ENCODE measurements at regions not wholly inside any gene's neighbourhood (a gene's known extent, or its start where the extent isn't known, plus 50 kb on each side); places are given as distances from the start of the nearest gene placed in this dataset.

DNA sequence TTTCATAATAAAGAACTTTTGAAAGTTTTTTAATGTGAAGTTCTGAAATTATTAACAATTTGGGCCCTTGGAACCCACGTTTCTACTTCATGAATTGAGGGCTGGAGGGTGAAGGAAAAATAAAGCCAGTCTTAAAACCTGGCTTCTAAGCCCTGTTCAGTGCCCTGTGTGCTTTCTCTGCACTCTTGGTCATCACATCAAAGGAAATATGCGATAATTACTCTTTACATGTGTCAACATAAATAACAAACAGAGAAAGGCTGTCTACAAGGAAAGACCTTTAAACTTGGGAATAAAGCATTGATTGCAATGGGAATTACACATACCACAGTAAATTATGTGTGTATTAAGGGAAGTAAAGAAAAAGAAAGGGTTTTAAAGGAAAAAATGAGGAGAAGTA lies 150.7 kb upstream of the KLF7 start:
- no peaks in the 10 kb centered on the region for H3K4me1 ChIP-seq (ENCODE audit: control insufficient read depth, insufficient read depth, low read length)
- H3K27me3 ChIP-seq (ENCODE audit: control insufficient read depth, insufficient read depth, low read length): no peaks in the 10 kb centered on the region
- no peak overlapping the region for H3K4me3 ChIP-seq (ENCODE audit: low read length)
- no peak overlapping the region for H3K27ac ChIP-seq (ENCODE audit: low read depth, low read length)
- H3K36me3 ChIP-seq (ENCODE audit: control insufficient read depth, insufficient read depth, low read length): no peaks in the 10 kb centered on the region
- no peak overlapping the region for H3K9ac ChIP-seq (ENCODE audit: low read length)

GRCh38 chr2:207316906-207317305 lies 151.2 kb upstream of the KLF7 start:
- H3K27me3 ChIP-seq (ENCODE audit: control insufficient read depth, insufficient read depth, low read length): no peaks in the 10 kb centered on the region
- no peak overlapping the region for H3K4me3 ChIP-seq (ENCODE audit: low read length)
- no peak overlapping the region for H3K9ac ChIP-seq (ENCODE audit: low read length)
- no peaks in the 10 kb centered on the region for H3K4me1 ChIP-seq (ENCODE audit: control insufficient read depth, insufficient read depth, low read length)
- H3K27ac ChIP-seq (ENCODE audit: low read depth, low read length): no peak overlapping the region
- no peaks in the 10 kb centered on the region for H3K36me3 ChIP-seq (ENCODE audit: control insufficient read depth, insufficient read depth, low read length)

DNA sequence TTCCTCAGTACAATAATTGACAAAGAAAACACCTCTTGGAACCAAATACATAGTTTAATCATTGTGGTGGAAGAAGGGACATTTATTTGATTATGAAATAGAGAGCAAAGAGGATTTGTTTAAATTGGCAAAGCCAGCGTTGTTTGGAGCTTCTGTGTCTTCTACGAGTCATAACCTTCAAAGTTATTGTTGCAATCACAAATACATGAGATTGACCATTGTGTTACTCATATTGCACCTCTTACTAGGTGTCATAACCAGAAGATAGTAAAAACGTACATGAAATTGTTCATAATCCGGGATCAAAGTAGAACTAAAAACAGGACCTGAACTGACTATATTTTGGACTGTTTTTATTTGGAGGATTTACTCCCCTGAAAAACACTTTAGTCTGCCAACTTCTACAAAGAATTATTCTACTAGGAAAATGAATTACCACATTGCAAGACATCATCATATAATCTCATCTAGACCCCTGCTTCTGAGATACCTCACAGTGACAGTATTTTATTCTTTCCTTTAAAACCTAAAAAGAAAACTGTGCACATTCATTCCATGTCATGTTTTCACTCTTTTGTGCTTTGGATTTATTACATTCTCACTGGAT lies 151.7 kb upstream of the KLF7 start:
- no peaks in the 10 kb centered on the region for H3K27me3 ChIP-seq (ENCODE audit: control insufficient read depth, insufficient read depth, low read length)
- H3K27ac ChIP-seq (ENCODE audit: low read depth, low read length): no peak overlapping the region
- H3K4me1 ChIP-seq (ENCODE audit: control insufficient read depth, insufficient read depth, low read length): no peaks in the 10 kb centered on the region
- no peak overlapping the region for H3K4me3 ChIP-seq (ENCODE audit: low read length)
- H3K36me3 ChIP-seq (ENCODE audit: control insufficient read depth, insufficient read depth, low read length): no peaks in the 10 kb centered on the region
- no peak overlapping the region for H3K9ac ChIP-seq (ENCODE audit: low read length)

- H3K4me1 ChIP-seq (ENCODE audit: control insufficient read depth, insufficient read depth, low read length): no peaks in the 10 kb centered on the region
- H3K36me3 ChIP-seq (ENCODE audit: control insufficient read depth, insufficient read depth, low read length): no peaks in the 10 kb centered on the region
- H3K27ac ChIP-seq (ENCODE audit: low read depth, low read length): no peak overlapping the region
- no peak overlapping the region for H3K4me3 ChIP-seq (ENCODE audit: low read length)
- H3K9ac ChIP-seq (ENCODE audit: low read length): no peak overlapping the region
- no peaks in the 10 kb centered on the region for H3K27me3 ChIP-seq (ENCODE audit: control insufficient read depth, insufficient read depth, low read length)
These were observed 152.5 kb upstream of the KLF7 start for GRCh38 chr2:207318181-207318628.

GRCh38 chr2:207319316-207319715 lies 153.6 kb upstream of the KLF7 start:
- no peak overlapping the region for H3K9ac ChIP-seq (ENCODE audit: low read length)
- no peak overlapping the region for H3K27ac ChIP-seq (ENCODE audit: low read depth, low read length)
- H3K36me3 ChIP-seq (ENCODE audit: control insufficient read depth, insufficient read depth, low read length): no peaks in the 10 kb centered on the region
- no peaks in the 10 kb centered on the region for H3K4me1 ChIP-seq (ENCODE audit: control insufficient read depth, insufficient read depth, low read length)
- no peak overlapping the region for H3K4me3 ChIP-seq (ENCODE audit: low read length)
- H3K27me3 ChIP-seq (ENCODE audit: control insufficient read depth, insufficient read depth, low read length): no peaks in the 10 kb centered on the region

- no peaks in the 10 kb centered on the region for H3K4me1 ChIP-seq (ENCODE audit: control insufficient read depth, insufficient read depth, low read length)
- H3K4me3 ChIP-seq (ENCODE audit: low read length): no peak overlapping the region
- no peak overlapping the region for H3K9ac ChIP-seq (ENCODE audit: low read length)
- H3K27me3 ChIP-seq (ENCODE audit: control insufficient read depth, insufficient read depth, low read length): no peaks in the 10 kb centered on the region
- no peak overlapping the region for H3K27ac ChIP-seq (ENCODE audit: low read depth, low read length)
- no peaks in the 10 kb centered on the region for H3K36me3 ChIP-seq (ENCODE audit: control insufficient read depth, insufficient read depth, low read length)
These were observed 154.8 kb upstream of the KLF7 start for GRCh38 chr2:207320381-207321159.

DNA sequence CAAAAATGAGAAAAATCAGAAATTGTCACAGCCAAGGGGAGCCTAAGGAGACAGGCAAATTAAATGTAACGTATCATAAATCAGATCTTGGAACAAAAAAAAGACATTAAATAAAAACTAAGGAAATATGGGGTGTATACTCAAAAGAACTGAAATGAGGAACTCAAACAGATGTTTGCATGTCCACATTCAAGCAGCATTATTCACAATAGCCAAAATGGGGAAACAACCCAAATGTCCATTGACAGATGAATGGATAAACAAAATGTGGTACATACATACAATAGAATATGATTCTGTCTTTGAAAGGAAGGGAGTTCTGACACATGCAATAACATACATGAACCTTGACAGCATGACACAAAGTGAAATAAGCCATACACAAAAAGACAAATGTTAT lies 155.8 kb upstream of the KLF7 start:
- Histone ChIP-seq H3K9ac (ENCODE audit: low read length) (no peak overlapping the region), H3K4me3 (ENCODE audit: low read length) (no peak overlapping the region), H3K4me1 (ENCODE audit: control insufficient read depth, insufficient read depth, low read length) (no peaks in the 10 kb centered on the region), H3K27ac (ENCODE audit: low read depth, low read length) (no peak overlapping the region), H3K27me3 (ENCODE audit: control insufficient read depth, insufficient read depth, low read length) (no peaks in the 10 kb centered on the region), H3K36me3 (ENCODE audit: control insufficient read depth, insufficient read depth, low read length) (no peaks in the 10 kb centered on the region)

DNA sequence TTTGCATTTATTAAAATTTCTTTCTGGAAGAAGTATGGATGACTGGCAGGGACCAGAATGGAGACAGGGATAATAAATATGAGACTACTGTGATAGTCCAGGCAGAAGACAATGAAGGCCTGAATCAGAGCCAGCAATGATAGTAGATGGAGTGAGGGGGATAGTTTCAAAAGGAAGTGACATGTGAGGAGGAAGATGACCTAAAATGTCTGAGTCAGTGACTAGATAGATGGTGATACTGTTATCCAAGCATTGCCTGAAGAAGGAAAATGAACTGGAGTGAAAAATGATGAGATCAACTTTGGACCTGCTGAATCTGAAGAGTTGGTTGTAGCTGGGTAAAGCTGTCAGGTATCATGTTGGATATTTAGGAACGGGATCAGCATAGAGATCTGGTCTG lies 158.3 kb upstream of the KLF7 start:
- Histone ChIP-seq H3K4me3 (ENCODE audit: low read length) (no peak overlapping the region), H3K27ac (ENCODE audit: low read depth, low read length) (no peak overlapping the region), H3K27me3 (ENCODE audit: control insufficient read depth, insufficient read depth, low read length) (no peaks in the 10 kb centered on the region), H3K9ac (ENCODE audit: low read length) (no peak overlapping the region), H3K36me3 (ENCODE audit: control insufficient read depth, insufficient read depth, low read length) (no peaks in the 10 kb centered on the region), H3K4me1 (ENCODE audit: control insufficient read depth, insufficient read depth, low read length) (no peaks in the 10 kb centered on the region)

DNA sequence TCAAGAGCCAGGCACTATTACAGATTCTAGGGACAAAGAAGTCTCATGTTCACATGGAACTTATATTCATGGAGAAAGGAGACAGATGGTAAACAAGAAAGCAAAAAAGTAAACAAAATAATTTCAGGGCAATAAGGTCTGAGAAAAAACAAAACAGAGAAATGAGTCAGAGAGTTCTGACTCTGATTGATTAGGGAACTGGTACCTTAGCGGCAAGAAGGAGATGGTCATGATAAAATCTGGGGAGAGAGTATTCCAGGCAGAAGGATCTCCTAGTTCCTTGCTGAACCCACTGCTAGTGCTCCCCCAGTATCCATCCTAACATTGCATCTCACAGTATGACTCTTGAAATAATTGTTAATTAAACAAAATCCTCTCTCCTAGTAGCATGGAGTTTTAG lies 161.8 kb upstream of the KLF7 start:
- Histone ChIP-seq H3K27ac (ENCODE audit: low read depth, low read length) (no peak overlapping the region), H3K4me1 (ENCODE audit: control insufficient read depth, insufficient read depth, low read length) (no peaks in the 10 kb centered on the region), H3K9ac (ENCODE audit: low read length) (no peak overlapping the region), H3K36me3 (ENCODE audit: control insufficient read depth, insufficient read depth, low read length) (no peaks in the 10 kb centered on the region), H3K27me3 (ENCODE audit: control insufficient read depth, insufficient read depth, low read length) (no peaks in the 10 kb centered on the region), H3K4me3 (ENCODE audit: low read length) (no peak overlapping the region)

GRCh38 chr2:207328944-207329386 lies 163.2 kb upstream of the KLF7 start:
- H3K4me1 ChIP-seq (ENCODE audit: control insufficient read depth, insufficient read depth, low read length): no peaks in the 10 kb centered on the region
- H3K36me3 ChIP-seq (ENCODE audit: control insufficient read depth, insufficient read depth, low read length): no peaks in the 10 kb centered on the region
- H3K4me3 ChIP-seq (ENCODE audit: low read length): no peak overlapping the region
- no peaks in the 10 kb centered on the region for H3K27me3 ChIP-seq (ENCODE audit: control insufficient read depth, insufficient read depth, low read length)
- H3K9ac ChIP-seq (ENCODE audit: low read length): no peak overlapping the region
- H3K27ac ChIP-seq (ENCODE audit: low read depth, low read length): no peak overlapping the region

DNA sequence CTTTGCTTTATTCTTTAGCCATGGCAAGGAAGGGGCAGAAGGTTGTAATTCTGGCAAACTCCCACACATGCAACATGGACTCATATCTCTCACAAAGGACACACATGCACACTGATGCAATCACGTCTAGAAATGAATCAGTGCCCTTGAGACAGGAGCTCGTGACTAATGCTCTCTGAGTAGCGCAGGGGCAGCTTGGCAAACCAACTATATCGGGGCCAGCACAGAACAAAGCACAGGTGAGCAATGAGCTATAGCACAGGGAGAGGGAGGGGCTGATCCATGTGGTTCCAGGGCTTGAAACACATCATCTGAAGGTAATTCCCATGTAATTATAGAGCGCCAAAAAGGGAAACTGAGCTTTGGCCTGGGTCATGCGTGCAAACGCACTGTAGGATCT lies 165.2 kb upstream of the KLF7 start:
- no peaks in the 10 kb centered on the region for H3K36me3 ChIP-seq (ENCODE audit: control insufficient read depth, insufficient read depth, low read length)
- no peak overlapping the region for H3K9ac ChIP-seq (ENCODE audit: low read length)
- H3K4me1 ChIP-seq (ENCODE audit: control insufficient read depth, insufficient read depth, low read length): peaks cover 10% of the 10 kb centered on the region
- H3K27me3 ChIP-seq (ENCODE audit: control insufficient read depth, insufficient read depth, low read length): no peaks in the 10 kb centered on the region
- no peak overlapping the region for H3K4me3 ChIP-seq (ENCODE audit: low read length)
- no peak overlapping the region for H3K27ac ChIP-seq (ENCODE audit: low read depth, low read length)

GRCh38 chr2:207331674-207332073 lies 165.9 kb upstream of the KLF7 start:
- H3K4me1 ChIP-seq (ENCODE audit: control insufficient read depth, insufficient read depth, low read length): peaks cover 10% of the 10 kb centered on the region
- H3K9ac ChIP-seq (ENCODE audit: low read length): no peak overlapping the region
- H3K36me3 ChIP-seq (ENCODE audit: control insufficient read depth, insufficient read depth, low read length): no peaks in the 10 kb centered on the region
- H3K27me3 ChIP-seq (ENCODE audit: control insufficient read depth, insufficient read depth, low read length): no peaks in the 10 kb centered on the region
- H3K27ac ChIP-seq (ENCODE audit: low read depth, low read length): no peak overlapping the region
- no peak overlapping the region for H3K4me3 ChIP-seq (ENCODE audit: low read length)

All from rectal smooth muscle tissue (tissue), 1 donor.